GM18508 (cell line): ENCODE measurements at regions not wholly inside any gene's neighbourhood (a gene's known extent, or its start where the extent isn't known, plus 50 kb on each side); places are given as distances from the start of the nearest gene placed in this dataset.
"Not testable (repeated sequence)": the region's sequence is repeated elsewhere in the genome, so short reads cannot be mapped to it uniquely, and the experiment has no call there.

ENCODE experiments used
- ATAC-seq: cut with Tn5 transposase; IDR thresholded peaks from one replicate; pipeline ENCODE4 v1.9.1; 2021; ENCODE audit warnings: moderate number of reproducible peaks; ENCODE audit not compliant: insufficient read depth, unreplicated experiment

- ATAC-seq, result no peak
Measured at GRCh38 chr9:102206432-102206831, 468.0 kb upstream of the GRIN3A start.

DNA sequence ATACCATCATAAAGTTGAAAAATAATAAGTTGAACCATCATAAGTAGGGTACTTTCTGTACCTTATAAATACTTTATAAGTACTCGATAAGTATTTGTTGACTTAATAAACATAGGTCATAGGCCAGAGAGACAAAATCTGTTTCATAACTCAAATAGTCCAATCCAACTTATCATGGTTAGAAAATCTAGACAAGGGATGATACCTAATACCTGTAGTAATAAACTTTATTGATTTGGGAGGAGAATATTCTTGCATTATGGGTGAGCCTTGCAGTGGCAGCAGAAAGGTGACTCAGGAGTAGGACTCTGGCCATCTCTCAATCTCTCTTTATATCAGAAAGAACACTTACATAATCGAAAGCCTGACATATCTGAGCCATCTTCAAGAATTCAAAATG lies 466.8 kb upstream of the GRIN3A start:
- no peak for ATAC-seq

DNA sequence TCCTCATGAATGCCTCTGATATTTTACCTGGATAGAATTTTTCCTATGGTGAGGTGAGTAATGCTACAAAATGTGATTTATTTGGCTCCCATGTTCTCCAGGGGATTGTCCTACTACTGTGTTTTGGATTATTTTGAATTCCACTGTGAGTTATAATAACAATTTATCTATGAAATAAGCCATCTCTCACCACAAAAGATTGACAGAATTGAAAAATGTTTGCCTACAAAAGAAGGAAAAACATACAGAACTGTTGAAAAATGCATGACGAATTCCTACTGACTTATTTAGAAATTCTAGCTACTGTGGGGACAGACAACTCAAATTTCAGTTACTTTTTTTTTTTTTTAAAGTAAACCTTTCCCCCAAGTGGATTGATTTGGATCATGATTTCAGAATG lies 463.7 kb upstream of the GRIN3A start:
- no peak for ATAC-seq

- no peak for ATAC-seq
Measured at GRCh38 chr9:102185962-102186361, 447.5 kb upstream of the GRIN3A start.

DNA sequence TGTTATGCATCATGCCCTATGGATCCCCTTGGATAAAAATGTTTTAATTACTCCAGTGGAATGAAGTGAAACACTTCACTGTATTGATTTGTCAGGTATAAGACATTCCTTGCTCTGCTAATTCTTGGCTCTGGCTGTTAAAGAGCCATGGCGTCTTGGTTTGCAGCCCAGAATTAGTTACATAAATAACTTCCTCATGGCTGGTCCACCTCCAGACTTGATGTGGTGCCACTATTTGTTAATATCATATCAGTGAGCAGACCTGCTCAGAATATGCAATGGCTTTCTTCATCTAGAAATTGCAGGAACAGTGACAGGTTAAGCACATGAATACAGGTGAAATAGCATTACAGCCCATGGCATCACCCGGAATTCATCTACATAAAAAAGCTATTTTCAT lies 446.9 kb upstream of the GRIN3A start:
- ATAC-seq, result no peak

GRCh38 chr9:102178811-102179210 lies 440.4 kb upstream of the GRIN3A start:
- no peak for ATAC-seq

DNA sequence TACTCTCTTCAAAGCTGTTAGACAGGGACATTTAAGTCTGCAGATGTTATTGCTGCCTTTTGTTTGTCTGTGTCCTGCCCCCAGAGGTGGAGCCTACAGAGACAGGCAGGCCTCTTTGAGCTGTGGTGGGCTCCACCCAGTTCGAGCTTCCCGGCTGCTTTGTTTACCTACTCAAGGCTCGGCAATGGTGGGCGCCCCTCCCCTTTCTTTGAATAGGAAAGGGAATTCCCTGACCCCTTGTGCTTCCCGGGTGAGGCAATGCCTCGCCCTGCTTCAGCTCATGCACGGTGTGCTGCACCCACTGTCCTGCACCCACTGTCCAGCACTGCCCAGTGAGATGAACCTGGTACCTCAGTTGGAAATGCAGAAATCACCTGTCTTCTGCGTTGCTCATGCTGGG lies 435.8 kb upstream of the GRIN3A start:
- ATAC-seq, result not testable (repeated sequence)

GRCh38 chr9:102164247-102164646 lies 425.8 kb upstream of the GRIN3A start:
- ATAC-seq, result no peak

GRCh38 chr9:102153081-102153480 lies 414.6 kb upstream of the GRIN3A start:
- not testable (repeated sequence) for ATAC-seq

- no peak for ATAC-seq
Measured at GRCh38 chr9:102135768-102136167, 397.3 kb upstream of the GRIN3A start.

DNA sequence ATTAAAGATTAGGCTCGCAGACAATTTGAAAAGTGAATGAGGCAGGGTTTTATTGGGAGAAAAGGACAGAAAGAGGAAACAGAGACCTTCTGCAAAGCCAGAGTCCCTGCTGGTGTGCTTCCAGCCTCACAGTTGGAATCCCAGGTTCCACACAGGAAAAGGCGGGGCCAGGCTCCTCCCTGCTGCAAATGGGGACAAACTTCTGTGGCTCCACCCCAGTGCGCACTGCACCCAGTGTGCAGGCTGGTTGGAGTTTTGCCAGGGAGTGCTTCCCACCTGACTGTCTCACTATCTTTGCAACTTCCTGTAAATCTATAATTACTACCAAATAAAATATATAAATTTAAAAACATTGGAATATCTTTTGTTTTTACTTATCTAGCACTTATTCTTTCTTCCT lies 386.0 kb upstream of the GRIN3A start:
- ATAC-seq, result no peak

- ATAC-seq, result no peak
Measured at GRCh38 chr9:102114557-102114956, 376.1 kb upstream of the GRIN3A start.

DNA sequence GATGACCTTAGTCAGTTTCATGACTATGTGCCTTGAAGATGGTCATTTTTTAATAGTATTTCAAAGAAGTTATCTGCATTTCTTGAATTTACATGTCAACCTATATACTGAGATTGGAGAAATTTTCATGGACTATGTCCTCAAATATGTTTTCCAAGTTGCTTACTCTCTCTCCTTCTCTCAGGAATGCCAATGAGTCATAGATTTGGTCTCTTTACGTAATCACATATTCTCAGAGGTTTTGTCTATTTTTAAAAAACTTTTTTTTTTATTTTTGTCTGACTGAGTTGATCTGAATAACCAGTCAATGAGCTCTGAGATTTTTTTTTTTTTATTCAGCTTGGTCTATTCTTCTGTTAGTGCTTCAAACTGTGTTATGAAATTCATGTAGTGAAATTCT lies 374.7 kb upstream of the GRIN3A start:
- ATAC-seq, result no peak

- no peak for ATAC-seq
Measured at GRCh38 chr9:102106439-102106838, 368.0 kb upstream of the GRIN3A start.

DNA sequence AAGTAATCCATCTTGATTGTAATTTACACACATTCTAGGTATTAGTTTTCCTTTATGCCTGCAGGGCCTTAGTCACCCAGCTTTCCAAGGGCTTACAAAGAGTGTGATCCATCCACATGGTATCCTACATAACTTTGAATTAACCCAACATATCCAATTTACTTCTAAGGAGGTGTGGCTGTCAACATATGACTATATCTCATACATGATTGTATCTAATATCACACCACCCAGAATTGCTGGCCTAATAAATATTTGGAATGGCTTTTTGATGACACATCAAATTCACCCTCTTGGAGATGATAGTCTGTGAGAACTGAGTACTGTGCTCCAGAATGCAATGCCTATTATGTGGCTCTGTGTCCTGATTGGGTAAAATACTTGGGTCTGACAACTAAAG lies 363.3 kb upstream of the GRIN3A start:
- no peak for ATAC-seq

- ATAC-seq, result no peak
Measured at GRCh38 chr9:102087141-102087540, 348.7 kb upstream of the GRIN3A start.

- no peak for ATAC-seq
Measured at GRCh38 chr9:102085548-102085947, 347.1 kb upstream of the GRIN3A start.

- no peak for ATAC-seq
Measured at GRCh38 chr9:102072059-102072764, 333.8 kb upstream of the GRIN3A start.

DNA sequence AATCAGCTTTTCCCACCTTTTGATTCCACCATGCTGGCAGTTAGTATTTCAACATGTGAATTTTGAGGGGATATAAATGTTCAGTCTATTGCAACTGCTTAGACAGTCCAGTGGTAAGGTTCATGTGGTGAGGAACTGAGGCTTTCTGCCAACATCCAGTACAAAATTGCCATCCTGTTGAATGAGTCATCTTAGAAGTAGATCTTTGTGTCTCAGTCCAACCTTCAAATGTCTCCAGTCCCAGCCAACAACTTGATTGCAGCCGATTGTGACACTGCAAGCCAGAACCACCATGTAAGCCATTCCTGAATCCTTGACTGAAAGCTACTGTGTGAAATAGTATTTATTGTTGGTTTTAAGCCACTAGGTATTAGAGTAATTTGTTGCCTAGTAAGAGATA lies 331.5 kb upstream of the GRIN3A start:
- no peak for ATAC-seq

DNA sequence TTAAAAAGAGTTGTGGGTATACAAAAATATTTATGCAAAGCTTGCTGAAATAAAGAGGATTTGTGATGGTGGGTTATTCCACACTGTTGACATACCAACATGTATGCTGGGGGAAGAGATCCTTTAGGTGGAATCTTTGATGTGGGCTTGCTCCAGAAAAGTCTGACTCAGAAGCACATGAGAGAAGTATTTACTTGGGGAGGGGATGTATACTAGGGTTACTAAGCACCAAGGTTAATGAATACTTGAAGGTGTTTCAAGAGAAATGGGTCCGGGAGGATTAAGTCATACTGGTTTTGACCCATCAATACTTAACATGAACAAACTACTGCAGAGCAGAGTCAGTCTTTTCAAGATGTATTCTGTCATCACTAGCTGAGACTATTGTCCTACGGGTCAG lies 316.4 kb upstream of the GRIN3A start:
- no peak for ATAC-seq

DNA sequence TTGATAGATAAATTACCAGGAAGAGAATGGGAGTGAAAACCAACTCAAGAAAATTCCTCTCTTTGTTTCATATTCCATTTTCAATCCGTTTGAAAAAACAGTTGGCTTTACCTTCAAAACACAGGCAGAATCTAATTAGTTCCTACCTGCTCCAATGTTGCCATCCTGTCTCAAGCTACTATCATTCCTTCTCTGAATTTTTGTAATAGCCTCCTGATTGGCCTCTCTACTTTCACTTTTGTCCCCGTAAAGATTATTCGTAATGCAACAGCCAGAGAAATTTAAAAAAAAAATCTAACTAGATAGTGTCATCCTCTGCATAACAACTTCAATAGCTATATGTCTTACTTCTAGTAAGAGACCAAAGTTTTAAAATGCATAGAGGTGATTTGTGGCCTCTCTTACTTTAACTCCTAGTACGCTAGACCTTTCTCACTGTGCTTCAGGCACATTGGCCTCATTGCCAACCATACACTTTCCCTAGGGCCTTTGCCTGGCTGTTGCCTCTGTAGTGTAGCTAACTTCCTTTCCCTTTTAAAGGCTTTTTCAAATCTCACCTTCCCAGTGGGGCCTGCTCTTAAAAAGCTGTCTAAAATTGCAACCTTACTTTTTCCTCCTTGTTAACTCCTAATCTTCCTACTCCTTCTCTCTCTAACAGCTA lies 311.3 kb upstream of the GRIN3A start:
- ATAC-seq, result no peak

DNA sequence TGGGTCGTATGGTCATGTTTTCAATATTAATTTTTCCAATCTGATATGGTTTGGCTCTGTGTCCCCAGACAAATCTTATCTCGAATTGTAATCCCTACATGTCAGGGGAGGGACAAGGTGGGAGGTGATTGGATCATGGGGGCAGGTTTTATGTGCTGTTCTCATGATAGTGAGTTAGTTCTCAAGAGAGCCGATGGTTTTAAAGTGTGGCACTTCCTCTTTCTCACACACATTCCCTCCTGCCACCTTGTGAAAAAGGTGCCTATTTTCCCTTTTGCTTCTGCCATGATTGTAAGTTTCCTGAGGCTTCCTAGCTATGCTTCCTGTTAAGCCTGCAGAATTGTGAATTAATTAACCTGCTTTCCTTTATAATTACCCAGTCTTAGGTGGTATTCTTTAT lies 309.1 kb upstream of the GRIN3A start:
- ATAC-seq, result no peak
